Fibroblast of the aortic adventitia (primary cell): ENCODE measurements at regions not wholly inside any gene's neighbourhood (a gene's known extent, or its start where the extent isn't known, plus 50 kb on each side); places are given as distances from the start of the nearest gene placed in this dataset.
"Not testable (repeated sequence)": the region's sequence is repeated elsewhere in the genome, so short reads cannot be mapped to it uniquely, and the experiment has no call there.

Experiments
- DNase-seq: peaks from one replicate; pipeline ENCODE4 v3.0.0-alpha.2; 2010; ENCODE audit warnings: low read depth
- H3K4me3 ChIP-seq: 2 replicates; pipeline ENCODE4 v1.5.1; 2011; ENCODE audit warnings: low read depth, mild to moderate bottlenecking, control low read depth, low read length, moderate library complexity
- CTCF ChIP-seq: IDR thresholded peaks from 2 replicates; pipeline ENCODE4 v1.5.1; 2011; ENCODE audit warnings: mild to moderate bottlenecking, low read length, control low read depth, inconsistent platforms; ENCODE audit not compliant: insufficient read depth

GRCh38 chr7:34222316-34222715 is 317.0 kb downstream of the BMPER start:
- no peak for TF ChIP-seq CTCF
- no peak for DNase-seq
- no peak overlapping the region for H3K4me3 ChIP-seq

- H3K4me3 ChIP-seq, result no peak overlapping the region
- no peak for DNase-seq
- no peak for TF ChIP-seq CTCF
These were observed 317.4 kb downstream of the BMPER start for GRCh38 chr7:34222722-34223121.

DNA sequence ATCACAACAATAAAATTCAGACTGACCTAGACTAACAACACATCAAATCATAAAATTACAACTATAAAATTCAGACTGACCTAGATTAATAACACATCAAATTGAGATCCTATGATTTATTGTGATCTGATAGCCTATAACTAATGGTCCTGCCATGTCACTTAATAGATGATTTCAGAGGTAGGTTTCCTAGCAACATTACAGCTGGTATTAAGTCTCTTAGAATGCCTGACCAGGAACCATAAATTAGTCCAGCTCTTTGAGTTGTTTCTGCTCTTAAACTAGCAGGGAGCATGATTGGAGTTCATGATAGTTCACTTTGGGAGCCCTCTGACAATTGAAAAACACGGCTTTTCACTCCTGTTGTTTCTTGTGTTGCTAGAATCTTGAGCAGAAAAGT is 318.9 kb downstream of the BMPER start:
- no peak for TF ChIP-seq CTCF
- no peak overlapping the region for H3K4me3 ChIP-seq
- DNase-seq, result no peak

DNA sequence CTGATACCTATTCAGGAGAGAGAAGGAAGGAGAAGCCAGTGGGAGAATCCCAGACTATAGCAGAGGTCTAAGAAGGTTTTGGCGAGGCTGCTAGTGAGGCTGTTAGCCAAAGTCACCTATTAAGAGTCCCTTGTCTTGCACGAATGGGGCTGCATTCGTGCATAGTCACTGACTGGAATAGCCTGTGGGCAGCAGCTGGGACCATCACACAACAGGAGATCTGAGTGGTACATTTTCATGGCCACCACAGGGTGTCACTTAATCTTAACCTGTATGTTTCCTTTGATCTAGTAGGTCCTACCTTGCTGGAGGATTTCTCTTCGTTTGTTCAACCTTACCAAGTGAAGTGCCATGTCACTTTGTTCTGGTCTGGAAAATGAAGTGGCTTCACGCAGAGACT is 319.9 kb downstream of the BMPER start:
- H3K4me3 ChIP-seq, result no peak overlapping the region
- DNase-seq, result no peak
- TF ChIP-seq CTCF, result no peak

DNA sequence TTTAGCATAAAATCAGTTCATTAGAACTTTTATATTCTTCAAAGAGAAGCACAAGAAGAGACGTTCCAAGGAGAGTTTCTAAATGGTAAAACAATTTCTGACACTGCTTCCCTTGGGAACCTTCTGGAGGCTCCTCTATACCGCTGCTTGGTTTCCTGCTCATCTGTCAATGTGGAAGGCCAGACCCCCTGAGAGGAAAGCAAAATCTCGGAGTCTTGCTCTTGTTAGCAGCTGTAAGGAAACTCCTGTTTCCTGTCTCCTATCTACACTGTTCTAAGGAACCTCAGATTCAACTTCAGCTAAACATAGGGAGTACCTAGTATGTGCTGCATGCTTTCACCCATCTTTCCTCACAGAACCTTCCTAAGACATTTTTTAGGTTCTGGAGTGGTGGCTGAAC is 322.2 kb downstream of the BMPER start:
- DNase-seq, result no peak
- no peak overlapping the region for H3K4me3 ChIP-seq
- TF ChIP-seq CTCF, result no peak

DNA sequence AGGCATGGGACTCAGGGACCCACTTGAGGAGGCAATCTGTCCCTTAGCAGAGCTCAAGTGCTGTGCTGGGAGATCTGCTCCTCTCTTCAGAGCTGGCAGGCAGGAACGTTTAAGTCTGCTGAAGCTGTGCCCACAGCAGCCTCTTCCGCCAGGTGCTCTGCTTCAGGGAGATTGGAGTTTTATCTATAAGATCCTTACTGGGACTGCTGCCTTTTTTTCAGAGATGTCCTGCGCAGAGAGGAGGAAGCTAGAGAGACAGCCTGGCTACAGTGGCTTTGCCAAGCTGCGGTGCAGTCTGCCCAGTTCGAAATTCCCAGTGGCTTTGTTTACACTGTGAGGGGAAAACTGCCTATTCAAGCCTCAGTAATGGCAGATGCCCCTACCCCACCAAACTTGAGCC is 329.8 kb downstream of the BMPER start:
- H3K4me3 ChIP-seq, DNase-seq: not testable (repeated sequence)

- no peak for TF ChIP-seq CTCF
- DNase-seq, result no peak
- H3K4me3 ChIP-seq, result no peak overlapping the region
These were observed 330.7 kb downstream of the BMPER start for GRCh38 chr7:34236057-34236456.
